HG02763 (cell line): ENCODE measurements at regions not wholly inside any gene's neighbourhood (a gene's known extent, or its start where the extent isn't known, plus 50 kb on each side); places are given as distances from the start of the nearest gene placed in this dataset.

Experiments
- ATAC-seq: cut with Tn5 transposase; IDR thresholded peaks from one replicate; pipeline ENCODE4 v1.9.1; 2021; ENCODE audit warnings: mild to moderate bottlenecking, moderate library complexity; ENCODE audit not compliant: unreplicated experiment

DNA sequence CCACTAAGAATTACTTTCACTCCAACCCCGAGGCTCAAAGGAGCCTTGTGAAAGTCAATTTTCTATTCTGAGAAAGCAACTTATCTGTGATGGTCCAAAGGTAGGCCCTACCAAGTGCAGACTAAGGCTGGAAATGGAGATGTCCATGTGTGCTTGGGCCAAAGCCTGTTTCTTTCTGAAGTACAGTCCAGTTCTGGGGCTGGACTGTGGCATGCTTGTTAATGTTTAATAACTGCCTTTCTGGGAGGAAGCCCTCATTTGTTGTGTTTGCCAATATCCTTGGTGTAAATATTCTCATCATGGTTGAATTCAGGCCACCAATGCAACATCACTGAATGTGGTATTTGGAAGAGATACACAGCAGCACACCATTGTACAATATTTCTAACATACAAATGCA, 182.3 kb upstream of the BCL6 start:
- no peak for ATAC-seq

DNA sequence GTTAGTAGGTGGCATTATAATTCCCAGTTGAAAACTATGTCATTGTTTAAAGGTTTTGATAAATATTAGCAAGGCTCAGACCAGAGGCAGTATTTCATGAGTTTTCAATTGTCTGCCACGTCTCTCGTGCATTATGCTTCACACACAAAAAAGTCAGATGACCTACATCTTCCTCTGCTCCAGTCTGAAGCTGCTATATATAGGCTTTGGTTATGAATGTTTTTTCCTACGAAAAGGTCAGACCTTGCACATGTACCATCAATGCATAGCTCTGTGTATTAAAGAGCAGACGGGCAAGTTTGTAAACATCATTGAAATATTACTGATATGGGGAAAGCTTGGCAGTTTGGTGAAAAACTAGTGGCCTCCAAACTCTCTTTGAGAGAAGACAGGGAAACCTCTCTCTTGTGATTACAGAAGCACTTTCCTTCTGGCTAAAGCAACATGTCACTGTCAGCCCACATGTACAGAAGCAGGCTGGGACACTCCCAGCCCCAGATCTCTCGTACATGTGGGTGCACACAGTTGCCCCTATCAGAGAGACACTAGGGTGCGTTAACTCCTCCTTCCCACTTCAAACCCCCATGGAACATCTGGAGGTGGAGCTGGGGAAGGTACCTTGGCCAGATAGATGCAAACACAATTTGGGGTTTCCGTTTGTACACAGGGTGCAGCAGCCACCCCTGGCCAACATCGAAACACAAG, 184.0 kb upstream of the BCL6 start:
- no peak for ATAC-seq

DNA sequence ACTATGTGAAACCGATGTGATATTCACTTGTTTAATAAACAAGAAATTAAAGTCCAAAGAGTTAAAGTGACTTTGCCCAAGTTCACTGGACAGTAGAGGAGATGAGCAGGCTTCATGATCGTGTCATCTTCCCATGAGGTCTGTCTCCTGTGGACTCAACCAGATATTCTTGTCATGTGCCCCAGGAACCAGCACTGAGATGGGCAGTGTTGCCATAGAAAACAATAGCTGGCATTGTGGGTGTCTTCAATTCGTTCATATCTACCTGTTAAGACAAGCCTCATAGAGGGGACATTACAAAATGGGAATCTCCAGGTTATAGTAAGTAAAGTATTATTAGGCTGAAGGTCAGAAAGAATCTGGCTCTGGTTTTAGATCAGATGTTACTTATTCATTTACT, 184.8 kb upstream of the BCL6 start:
- no peak for ATAC-seq

DNA sequence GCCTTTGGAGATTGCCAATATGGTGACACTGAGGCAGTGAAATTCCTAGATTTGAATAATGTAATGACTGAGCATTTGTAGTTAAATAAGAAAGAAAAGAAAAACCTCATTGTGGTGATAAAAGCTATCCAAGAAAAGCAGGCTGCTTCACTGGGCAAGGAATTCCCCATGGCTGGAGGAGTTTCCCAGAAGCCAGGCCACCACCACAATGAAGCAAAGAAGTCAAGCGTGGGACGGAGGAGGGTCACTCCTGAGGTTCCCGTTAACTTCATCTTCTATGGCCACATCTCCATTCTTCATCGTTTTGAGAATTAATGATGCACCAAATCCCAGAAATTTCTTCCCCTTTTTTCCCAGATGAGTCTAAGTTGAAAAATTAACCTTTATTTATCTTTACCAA, 185.8 kb upstream of the BCL6 start:
- no peak for ATAC-seq

DNA sequence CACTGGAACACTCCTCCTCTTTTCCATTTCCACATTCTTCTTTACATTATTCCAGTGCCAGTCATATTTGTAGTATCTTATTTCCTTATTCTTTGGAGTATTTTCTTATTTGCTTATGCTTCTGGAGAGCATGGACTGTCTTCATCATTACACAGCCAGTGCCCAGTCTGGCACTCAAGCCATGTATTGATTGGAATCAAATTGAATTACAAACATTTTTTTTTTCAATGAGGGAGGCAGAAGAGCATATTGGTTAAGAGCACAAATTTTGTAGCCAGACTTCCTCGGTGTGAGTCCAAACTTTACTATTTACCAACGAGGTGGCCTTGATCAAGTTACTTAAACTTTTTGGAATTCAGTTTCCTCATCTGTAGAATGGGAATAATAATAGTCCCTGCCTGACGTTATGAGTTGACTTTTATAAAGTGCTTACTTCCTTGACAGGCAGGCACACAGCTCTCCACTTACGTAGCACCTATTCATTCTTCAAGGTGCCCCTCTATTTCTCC, 186.6 kb upstream of the BCL6 start:
- no peak for ATAC-seq

DNA sequence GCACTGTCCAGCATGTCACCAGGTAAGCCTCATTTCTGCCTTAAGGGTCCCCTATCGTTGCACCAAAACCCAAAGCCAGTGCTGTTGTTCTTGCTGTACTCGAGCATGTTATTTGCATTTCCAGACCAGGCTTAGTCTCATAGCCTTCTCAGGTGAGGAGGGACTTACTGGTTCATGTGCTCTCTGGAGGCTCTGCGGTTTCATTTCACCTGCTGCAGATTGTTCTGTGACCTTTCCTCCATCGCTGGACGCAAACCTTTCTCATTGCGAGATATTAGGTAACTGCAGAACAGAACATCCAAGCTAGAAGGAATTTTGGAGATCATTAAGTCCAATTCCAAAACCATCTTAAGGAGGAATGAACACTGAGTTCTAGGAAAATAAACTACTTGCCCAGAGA, 187.3 kb upstream of the BCL6 start:
- ATAC-seq: no peak

DNA sequence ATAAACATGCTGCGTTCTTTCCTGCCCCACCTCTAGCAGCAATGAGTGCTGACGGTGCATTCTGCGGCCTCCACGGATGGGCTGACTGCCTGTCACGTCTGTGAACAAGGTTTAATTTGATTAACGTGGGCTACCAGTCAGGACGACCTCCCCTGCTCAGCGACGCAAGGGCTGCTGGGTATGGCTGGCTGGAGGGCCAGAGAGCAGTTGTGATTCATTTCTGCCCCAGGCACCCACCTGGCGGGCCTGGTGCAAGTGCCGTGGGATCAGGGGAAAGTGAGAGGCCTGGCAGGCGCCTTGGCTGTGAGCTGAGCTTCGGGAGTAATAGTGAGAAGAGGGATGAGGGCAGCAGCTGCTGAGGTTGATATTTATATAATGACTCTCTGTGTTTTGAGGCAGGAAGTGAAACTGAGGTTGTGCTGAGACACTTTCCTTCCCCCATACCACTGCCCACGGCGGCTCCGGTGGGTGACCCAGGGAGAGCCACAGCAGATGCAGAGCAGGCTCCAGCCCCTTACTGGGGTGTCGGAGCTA, 190.4 kb upstream of the BCL6 start:
- peak; percentile 95 for ATAC-seq

DNA sequence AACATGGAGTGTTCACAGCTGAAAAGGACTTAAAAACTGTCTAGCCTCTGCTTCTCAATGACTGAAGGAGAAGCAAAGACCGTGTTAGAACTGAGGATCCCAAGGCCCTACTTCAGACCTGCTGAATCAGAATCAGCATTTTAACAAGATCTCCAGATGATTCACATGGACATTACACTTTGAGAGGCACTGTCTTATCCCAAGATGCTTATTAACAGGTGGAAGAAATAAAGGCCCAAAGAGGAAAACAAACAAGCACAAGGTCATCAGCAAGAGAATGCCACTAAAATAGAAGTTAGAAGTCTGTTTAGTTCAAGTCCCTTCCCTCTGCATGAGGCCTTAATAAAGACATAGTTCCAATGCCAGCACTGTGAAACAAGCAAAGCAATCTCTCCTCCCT, 191.4 kb upstream of the BCL6 start:
- no peak for ATAC-seq

DNA sequence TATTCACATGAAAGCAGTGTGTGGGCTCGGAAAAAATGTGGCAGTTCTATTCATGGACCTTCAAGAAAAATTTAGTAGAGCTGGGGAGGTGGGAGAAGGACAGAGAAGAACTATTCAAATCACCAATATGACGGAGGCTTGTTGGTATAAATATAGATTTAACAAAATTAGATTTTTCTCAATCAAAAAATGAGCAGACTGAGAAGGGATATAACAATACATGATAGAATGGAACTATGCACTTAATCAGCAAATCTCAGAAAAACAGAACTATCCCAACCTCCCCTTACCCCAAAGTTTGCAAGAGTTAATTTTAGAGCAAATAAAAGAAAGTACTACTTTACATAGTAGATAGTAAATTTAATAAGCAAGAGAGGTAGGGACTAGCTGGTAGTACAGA, 194.6 kb upstream of the BCL6 start:
- ATAC-seq: no peak

DNA sequence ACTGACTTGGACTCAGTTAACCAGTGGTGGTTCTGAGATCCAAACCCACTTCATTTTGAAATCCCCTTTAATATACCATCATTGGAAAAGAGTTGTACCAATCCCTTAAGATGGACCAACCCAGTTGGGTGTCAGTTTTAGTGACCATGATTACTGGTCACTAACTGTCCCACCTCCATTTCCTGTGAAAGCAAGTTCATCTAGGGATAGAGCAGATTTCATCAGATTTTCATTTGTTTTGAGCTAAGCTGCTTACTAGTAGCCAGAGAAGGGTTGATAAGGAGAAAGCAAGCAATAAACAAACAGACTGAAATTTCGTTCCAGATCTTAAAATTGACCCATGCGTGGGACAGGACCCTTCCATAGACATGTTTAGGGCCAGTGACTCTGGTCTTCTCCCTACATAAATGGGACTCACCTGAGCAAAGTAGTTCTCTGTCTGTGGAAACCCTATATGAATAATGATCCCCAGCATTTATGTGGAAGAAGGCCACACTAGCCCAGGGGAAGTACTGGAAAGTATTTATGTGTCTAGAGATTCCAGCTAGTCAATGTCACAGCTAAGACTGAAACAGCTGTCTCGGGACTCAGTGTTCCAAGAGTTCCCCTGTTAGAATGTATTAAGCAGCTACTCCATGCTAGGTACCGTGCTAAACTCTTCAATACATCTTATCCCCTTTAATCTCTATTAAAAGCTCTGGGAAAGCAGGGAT, 196.0 kb upstream of the BCL6 start:
- no peak for ATAC-seq

DNA sequence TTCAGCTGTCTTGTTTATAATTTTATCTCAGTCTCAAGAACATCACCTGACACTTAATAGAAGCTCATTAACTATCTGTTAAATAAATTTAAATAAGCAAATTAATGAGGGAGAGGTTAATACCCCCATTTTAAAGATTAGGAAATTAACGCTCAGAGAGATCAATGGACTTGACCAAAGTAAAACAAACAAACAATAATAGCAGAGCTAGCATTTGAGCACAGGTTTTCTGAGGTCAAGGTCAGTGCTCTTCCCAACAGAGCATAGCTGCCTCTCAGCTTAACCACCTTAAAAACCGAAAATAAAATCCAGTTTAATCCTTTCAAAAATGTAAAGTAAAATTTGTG, 196.6 kb upstream of the BCL6 start:
- ATAC-seq: no peak

DNA sequence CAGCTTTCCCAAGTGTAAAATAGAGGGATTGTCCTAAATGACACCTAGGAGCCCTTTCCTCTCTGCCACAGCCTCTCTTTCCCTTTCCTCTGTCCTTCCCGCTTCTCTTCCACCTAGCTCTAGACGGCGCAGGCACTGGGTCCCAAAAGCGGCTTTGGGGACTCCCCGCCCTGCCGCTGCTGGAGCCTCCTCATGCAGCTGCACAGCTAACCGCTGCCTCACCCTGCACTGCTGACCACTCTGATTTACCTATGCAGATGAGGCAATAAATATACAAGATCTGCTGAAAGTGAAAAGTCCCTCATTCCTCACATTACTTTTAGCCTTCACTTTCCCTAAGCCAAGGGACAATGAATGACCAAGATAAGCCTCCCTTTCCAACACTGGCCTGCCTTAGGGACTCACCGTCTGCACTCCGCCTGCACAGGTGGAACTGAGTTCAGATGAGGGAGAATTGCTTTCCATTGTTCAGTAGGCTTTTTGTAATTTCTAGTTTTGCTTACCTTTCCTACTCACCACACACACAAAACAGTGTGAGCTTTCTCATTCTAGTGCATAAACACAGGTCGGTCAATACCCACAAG, 197.5 kb upstream of the BCL6 start:
- peak; percentile 75 for ATAC-seq

DNA sequence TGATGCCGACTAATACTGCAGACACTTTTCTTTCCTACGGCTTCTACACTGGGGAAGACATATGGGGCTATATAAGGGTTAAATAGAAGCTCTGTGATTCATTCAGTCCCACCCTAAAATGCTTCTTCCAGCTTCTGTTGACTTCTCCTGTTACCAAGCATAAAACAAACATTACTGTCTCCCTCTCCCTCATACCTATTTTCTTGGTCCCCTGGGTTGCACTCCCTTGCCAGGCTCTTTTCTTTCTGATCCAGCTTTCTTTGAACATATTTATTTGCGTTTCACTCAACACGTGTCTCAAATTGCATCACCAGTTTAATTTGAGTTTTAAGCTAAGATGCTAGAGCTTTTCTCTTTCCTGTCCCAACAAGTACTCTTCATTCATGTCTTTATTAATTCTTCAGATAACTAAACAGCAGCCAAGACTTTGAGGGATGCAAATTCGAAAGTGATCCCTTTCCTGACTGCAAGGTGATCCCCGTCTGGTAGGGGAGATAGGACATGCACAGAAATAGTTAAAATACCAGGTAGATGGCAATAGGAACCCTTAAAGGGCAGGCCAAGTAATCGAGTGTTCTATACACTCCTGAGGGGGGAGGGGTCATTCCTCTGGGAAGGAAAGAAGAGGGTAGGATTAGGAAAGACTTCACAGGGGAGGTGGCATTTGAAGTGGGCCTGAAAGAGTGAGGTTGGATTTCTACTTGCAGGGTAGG, 198.6 kb upstream of the BCL6 start:
- no peak for ATAC-seq

DNA sequence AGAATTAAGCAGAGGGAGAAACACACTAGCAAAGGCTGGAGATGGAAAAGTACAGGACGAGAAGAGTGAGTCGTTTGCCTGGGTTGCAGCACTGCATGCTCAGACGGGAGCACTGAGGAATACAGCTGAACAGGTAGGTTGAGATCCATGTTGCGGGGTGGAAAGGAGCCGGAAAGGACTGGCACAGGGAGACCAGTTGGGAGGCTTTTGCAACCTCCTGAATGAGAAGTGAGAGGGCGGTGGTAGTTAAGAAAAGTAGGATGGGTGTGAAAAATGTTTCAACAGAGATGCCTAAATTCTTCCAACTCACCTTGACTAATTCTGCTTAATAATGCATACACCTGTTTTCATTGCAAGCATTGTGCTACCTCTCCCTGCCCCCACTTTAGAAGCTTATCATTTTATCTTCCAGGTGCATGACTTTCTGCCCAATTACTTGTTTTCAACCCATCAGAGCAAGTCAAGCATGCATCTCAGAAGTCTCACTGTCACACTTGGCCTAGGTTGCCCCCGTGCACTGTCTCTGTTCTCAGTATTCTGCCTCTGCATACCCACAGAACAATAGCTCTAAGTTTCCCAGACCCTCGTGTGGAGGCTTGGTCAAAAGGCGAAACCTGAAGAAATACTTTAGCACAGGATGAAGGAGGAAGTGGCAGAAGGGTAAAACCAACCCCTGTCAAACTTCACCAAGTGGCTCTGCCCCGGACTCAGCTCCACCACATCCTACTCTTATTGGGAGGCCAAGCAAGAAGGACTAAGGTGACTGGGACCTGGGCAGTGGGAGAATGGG, 199.3 kb upstream of the BCL6 start:
- no peak for ATAC-seq

DNA sequence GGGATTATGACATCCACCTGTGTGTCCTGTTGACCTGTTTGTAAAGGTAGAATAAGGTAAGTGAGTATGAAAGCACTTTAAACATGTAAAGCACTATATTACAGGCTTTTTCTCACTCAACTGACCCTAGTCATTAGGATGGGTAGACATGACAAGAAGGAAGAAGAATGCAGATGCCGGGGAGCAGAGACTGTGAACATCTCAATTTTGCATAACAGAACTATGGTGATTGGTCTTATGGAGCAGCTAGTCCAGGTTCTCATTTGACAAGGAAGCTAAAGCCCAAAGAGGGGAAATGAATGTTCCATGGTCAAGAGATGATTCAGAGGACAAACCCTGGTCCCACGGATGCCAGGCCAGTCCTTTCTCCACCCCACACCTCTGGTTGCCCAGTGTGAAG, 200.1 kb upstream of the BCL6 start:
- no peak for ATAC-seq

DNA sequence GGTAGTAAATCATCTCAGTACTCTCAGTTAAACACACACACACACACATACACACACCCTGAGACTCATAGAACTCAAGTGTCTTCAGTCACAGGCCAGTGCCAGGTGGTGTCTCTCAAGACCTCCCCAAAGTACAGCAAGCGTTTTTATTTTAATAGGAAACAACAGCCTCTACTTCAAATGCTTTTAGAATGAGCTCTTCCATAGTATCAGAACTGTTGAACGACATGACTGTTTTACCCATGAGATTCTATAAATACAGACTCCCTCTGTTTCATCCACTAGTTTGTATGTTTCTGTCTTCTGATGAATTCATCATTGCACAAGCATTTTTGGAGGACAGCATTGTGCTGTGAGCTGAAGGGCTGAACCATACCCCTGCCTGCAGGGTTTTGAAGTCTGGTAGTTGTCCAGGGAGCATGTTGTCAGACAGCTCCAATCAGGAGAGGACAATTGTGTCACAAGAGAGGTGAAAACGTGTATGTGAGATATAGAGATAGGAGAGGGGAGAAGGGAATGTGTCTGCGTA, 201.0 kb upstream of the BCL6 start:
- no peak for ATAC-seq

DNA sequence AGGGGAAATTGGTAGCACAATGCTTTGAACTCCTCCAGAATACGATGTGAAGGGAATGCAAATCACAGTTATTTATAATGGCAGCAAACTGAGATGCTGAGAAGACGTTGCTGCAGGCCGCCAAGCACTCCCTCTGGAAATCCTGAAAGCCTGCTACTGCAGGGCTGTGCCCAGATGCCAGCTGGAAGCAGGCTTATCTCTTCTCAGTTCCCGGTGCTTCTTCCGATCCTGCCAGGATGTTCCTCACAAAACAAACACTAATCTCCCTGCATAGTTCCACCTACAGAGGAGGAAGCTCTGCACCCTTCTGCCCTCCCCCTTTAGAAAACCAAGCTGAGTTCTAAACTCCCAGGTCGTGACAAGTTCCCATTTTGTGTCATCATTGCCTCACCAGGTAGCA, 201.7 kb upstream of the BCL6 start:
- no peak for ATAC-seq

DNA sequence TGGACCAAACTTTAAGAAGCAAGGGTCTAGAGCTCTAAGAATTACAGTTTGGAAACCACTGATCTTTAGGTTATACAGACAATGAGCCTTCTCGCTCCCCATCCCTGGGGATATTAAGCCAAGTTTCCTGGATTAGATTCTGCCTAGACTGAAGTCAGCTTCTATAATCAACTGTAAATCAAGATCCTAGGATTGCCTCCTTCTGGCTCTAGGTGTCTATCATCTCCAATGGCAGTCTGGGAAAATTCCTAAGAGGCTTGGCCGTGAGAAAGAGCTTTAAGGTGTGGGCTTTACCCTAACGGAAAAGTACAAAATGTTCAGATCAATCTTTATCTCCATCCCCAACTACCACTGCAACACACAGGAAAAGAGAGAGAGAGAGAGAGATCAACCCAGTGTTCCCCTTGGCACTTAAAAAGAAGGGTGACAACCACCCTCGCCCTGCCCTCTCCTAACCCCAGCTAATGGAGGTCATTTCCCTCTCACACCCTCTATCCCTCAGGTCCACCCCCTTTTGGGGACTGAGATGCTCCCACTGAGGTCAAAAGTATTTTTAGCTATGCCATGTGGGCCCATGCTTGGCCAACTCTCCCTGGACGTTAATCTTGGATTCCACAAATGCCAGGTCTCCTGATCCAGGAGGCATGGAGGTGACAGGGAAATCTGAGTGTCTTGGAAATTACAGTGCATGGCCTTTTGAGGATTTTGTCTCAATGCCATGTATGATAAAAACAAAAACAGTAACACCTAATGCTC, 202.8 kb upstream of the BCL6 start:
- no peak for ATAC-seq

DNA sequence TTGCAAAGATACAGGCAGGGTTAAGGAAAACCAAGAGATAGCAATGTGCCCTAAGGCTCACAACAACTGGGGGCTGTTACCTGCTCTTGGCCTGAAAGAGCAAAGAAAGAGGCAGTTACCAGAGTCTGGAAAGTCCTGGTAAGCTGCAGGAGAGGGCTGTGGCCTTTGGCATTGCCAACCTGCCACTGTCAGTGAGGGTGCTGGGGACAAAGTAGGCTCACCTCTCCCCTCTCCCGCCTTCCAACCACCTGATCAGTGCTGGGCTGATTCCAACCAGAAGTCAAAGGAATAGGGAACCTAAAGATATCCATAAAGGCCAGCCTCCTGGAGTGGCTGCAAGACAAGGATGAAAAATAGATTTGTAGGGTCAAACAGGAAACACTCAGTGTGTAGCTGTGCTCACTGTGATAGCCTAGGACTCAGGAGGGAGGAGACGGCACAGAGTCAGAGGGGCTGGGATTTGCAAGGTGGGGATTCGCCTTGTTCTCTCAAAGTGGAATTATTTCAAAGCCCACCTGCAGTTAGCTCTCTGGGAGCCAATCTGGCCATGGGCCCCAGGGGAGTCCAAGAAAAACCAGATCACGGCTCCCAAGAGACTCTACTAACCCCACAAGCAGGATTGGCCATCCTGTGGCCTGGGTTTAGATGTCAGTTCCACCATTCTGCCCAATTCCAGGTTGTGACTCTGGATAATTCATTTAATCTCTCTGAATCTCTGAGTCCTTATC, 204.0 kb upstream of the BCL6 start:
- ATAC-seq: no peak
